Type B pancreatic cell (in vitro differentiated cells): ENCODE measurements at regions not wholly inside any gene's neighbourhood (a gene's known extent, or its start where the extent isn't known, plus 50 kb on each side); places are given as distances from the start of the nearest gene placed in this dataset.

ENCODE experiments used
- DNase-seq: peaks from one replicate; pipeline ENCODE4 v3.0.0; 2021; ENCODE audit warnings: mixed read lengths; ENCODE audit not compliant: unreplicated experiment; ENCODE audit errors: extremely low spot score
- H3K27ac Mint-ChIP-seq: 2 replicates; pipeline ENCODE4 v1.8.0; 2021; ENCODE audit warnings: mild to moderate bottlenecking, mixed read lengths
- H3K27me3 Mint-ChIP-seq: 2 replicates; pipeline ENCODE4 v1.8.0; 2021; ENCODE audit warnings: mixed read lengths
- H3K36me3 Mint-ChIP-seq: 2 replicates; pipeline ENCODE4 v1.8.0; 2021; ENCODE audit warnings: mixed read lengths
- H3K4me1 Mint-ChIP-seq: one replicate; pipeline ENCODE4 v1.8.0; 2021; ENCODE audit warnings: mixed read lengths; ENCODE audit not compliant: unreplicated experiment
- H3K4me3 Mint-ChIP-seq: 2 replicates; pipeline ENCODE4 v1.8.0; 2021; ENCODE audit warnings: mild to moderate bottlenecking, mixed read lengths
- H3K9me3 Mint-ChIP-seq: 2 replicates; pipeline ENCODE4 v1.8.0; 2021; ENCODE audit warnings: mixed read lengths
- TF ChIP-seq, protein P1 (sequence below): fragments of 200-600 bp; sonication (generic); conservative IDR thresholded peaks from 2 replicates; pipeline ENCODE4 v1.5.0; 2021; ENCODE audit warnings: antibody characterized with exemption, mild to moderate bottlenecking

DNA sequence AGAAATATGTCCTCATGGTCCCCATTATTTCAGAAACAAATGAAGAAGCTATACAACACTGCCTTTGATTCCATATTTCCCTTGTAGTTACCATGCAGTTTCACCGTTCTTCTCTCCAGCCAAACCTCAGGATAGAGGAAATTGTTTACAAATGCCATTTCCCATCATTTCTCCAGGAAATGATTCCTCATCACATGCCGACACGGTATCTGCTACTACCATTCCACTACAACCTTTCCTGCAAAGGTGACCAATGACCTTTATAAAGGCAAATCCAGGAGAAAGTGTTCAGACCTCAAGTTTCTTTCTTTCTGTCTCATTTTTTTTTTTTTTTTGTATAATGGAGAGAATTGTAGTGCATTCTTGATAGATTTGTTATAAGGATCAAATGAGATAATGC lies 460.8 kb upstream of the CDH20 start:
- H3K4me3 Mint-ChIP-seq, result no peak overlapping the region
- H3K4me1 Mint-ChIP-seq, result no peaks in the 10 kb centered on the region
- H3K9me3 Mint-ChIP-seq, result no peaks in the 10 kb centered on the region
- TF ChIP-seq, protein P1, sequence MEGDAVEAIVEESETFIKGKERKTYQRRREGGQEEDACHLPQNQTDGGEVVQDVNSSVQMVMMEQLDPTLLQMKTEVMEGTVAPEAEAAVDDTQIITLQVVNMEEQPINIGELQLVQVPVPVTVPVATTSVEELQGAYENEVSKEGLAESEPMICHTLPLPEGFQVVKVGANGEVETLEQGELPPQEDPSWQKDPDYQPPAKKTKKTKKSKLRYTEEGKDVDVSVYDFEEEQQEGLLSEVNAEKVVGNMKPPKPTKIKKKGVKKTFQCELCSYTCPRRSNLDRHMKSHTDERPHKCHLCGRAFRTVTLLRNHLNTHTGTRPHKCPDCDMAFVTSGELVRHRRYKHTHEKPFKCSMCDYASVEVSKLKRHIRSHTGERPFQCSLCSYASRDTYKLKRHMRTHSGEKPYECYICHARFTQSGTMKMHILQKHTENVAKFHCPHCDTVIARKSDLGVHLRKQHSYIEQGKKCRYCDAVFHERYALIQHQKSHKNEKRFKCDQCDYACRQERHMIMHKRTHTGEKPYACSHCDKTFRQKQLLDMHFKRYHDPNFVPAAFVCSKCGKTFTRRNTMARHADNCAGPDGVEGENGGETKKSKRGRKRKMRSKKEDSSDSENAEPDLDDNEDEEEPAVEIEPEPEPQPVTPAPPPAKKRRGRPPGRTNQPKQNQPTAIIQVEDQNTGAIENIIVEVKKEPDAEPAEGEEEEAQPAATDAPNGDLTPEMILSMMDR, result no peak
- no peak for DNase-seq
- no peaks in the 10 kb centered on the region for H3K36me3 Mint-ChIP-seq
- H3K27ac Mint-ChIP-seq, result no peak overlapping the region
- peaks cover 3% of the 10 kb centered on the region for H3K27me3 Mint-ChIP-seq

DNA sequence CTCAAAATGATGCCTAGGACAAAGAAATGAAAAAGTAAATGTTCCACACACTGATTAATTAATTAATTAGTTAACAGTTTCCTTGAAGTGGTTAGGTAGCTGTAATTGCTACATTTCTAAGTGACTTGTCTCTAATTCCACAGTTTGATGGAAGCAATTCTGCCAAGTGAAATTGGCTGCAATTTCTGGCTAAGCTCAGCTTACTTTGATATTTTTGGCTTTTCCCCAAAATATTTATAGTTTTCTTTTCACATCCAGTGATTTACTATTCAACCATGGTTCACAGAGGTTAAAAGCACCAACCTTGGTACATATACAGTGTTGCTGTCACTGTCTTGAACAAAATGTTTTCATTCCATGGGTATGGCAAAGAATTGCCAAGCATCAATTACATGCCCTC lies 459.5 kb upstream of the CDH20 start:
- TF ChIP-seq, protein P1, result no peak
- Mint-ChIP-seq H3K36me3 (no peaks in the 10 kb centered on the region), H3K27ac (no peak overlapping the region), H3K9me3 (no peaks in the 10 kb centered on the region), H3K4me3 (no peak overlapping the region), H3K27me3 (peaks cover 3% of the 10 kb centered on the region), H3K4me1 (no peaks in the 10 kb centered on the region)
- DNase-seq, result no peak

DNA sequence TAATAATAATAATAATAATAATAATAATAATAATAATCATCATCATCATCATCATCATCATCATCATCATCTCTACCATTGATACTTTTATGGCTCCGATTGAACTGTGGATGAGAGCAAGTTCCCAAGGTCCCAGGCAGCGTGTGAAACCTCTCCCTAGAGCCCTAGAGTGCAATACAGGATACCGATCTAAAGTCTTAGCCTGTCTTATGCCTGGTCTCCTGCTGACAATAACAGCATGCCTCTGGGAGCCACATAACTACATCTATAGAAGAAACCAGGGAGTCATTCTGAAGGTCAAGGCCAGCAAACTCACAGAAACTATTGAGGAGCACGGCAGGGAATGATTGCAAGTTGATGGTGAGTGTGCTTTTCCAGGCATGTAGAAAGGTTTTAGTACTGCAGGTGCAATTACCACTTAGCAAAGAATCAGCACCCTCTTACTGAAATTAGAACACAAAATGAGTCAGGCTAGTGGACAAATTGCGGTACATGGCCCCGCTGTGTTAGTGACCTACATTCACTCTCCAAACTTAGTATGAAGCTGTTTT lies 457.2 kb upstream of the CDH20 start:
- Mint-ChIP-seq H3K4me3 (no peak overlapping the region), H3K9me3 (no peaks in the 10 kb centered on the region), H3K27me3 (peaks cover 3% of the 10 kb centered on the region), H3K4me1 (no peaks in the 10 kb centered on the region), H3K36me3 (no peaks in the 10 kb centered on the region), H3K27ac (no peak overlapping the region)
- DNase-seq, result no peak
- TF ChIP-seq, protein P1, result no peak

DNA sequence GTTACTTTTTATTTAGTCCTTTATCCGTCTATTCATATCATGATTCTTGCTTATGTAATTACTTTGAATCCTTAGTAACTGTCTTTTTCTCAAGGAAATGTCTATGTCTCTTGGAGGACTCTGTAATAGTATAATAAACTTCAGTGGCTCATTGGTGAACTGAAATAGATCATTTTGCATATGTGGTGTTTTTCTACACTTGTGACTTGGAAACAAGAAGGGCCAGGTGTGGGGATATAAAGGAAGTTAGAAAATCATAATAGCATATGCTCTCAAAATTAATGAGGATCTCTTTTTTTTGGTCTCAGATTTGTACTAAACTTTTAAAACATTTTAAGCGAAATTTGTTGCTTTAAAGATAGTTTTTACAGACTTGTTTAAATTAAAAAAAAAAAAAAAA lies 453.0 kb upstream of the CDH20 start:
- no peak overlapping the region for H3K27ac Mint-ChIP-seq

DNA sequence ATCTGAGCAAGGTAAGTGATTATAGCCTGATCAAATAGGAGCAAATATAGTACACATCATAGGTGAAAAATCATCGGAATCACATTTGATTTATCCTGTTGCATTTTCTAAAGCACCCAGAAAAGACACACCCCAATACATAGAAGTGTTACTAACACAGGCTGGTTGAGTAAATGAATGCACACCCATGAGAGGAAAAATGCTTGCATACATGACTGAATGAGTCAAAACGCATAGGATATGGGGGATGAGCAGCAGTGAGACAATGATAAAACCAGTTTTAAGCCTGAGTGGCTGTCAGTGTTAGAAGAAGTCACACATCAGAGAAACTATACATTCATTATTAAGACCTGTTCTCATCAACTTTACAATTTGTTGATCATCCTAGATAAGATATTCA lies 449.6 kb upstream of the CDH20 start:
- no peak for DNase-seq
- no peak overlapping the region for H3K27ac Mint-ChIP-seq
- no peaks in the 10 kb centered on the region for H3K9me3 Mint-ChIP-seq
- H3K36me3 Mint-ChIP-seq, result no peaks in the 10 kb centered on the region
- no peak overlapping the region for H3K4me3 Mint-ChIP-seq
- TF ChIP-seq, protein P1, result no peak
- peaks cover 4% of the 10 kb centered on the region for H3K4me1 Mint-ChIP-seq
- no peaks in the 10 kb centered on the region for H3K27me3 Mint-ChIP-seq

More for the DNA sequence above, 453.0 kb upstream of the CDH20 start:
- Mint-ChIP-seq H3K36me3 (no peaks in the 10 kb centered on the region), H3K4me3 (no peak overlapping the region), H3K27me3 (no peaks in the 10 kb centered on the region), H3K9me3 (no peaks in the 10 kb centered on the region), H3K4me1 (no peaks in the 10 kb centered on the region)
- no peak for DNase-seq
- TF ChIP-seq, protein P1, result no peak

DNA sequence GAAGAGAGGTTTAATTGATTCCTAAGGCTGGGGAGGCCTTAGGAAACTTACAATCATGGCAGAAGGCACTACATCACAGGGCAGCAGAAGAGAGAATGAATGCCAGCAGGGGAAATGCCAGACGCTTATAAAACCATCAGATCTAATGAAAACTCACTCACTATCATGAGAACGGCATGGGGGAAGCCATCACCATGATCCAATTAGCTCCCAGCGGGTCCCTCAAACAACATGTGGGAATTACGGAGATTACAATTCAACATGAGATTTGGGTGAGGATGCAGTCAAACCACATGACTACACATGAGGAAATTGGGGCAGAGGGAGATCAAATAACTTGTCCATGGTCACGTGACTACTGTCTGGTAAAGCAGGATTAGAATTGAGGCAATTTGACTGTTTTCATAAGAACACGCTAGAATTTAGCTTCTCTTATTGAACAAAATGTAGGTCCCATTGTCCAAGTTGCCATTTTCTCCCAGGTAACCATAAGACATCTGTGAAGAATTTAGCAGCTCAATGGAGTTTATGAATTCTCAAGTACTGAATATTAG lies 445.1 kb upstream of the CDH20 start:
- DNase-seq, result no peak
- TF ChIP-seq, protein P1, result no peak
- no peaks in the 10 kb centered on the region for H3K36me3 Mint-ChIP-seq
- no peaks in the 10 kb centered on the region for H3K27me3 Mint-ChIP-seq
- peaks cover 4% of the 10 kb centered on the region for H3K4me1 Mint-ChIP-seq
- no peaks in the 10 kb centered on the region for H3K9me3 Mint-ChIP-seq
- no peak overlapping the region for H3K4me3 Mint-ChIP-seq
- no peak overlapping the region for H3K27ac Mint-ChIP-seq
